Left lung (tissue), 4 donors: ENCODE measurements at regions not wholly inside any gene's neighbourhood (a gene's known extent, or its start where the extent isn't known, plus 50 kb on each side); places are given as distances from the start of the nearest gene placed in this dataset.

Source experiments
- ATAC-seq: fragments of 200-7000 bp; cut with Tn5 transposase; one replicate; pipeline ENCODE4 v1.9.1; 2020; ENCODE audit warnings: moderate library complexity
- DNase-seq, 4 donors: peaks; one replicate each; pipeline ENCODE4 v3.0.0-alpha.2; 2013 to 2020
- H3K27ac ChIP-seq, 2 donors: fragments of 200-600 bp; sonication (generic) in 1 of 2; one replicate each; pipeline versions ENCODE4 v1.5.0 to v1.8.0; 2020 to 2021
- H3K27me3 ChIP-seq, 2 donors: fragments of 200-600 bp; sonication (generic) in 1 of 2; one replicate each; pipeline versions ENCODE4 v1.5.0 to v1.8.0; 2020 to 2021
- H3K36me3 ChIP-seq, 2 donors: fragments of 200-600 bp; sonication (generic) in 1 of 2; one replicate each; pipeline versions ENCODE4 v1.5.0 to v1.8.0; 2020 to 2021
- H3K4me1 ChIP-seq, 2 donors: fragments of 200-600 bp; one replicate each; pipeline ENCODE4 v1.8.0; 2021
- H3K4me3 ChIP-seq, 2 donors: fragments of 200-600 bp; sonication (generic) in 1 of 2; one replicate each; pipeline versions ENCODE4 v1.5.0 to v1.8.0; 2020 to 2021; ENCODE audit warnings: mild to moderate bottlenecking in 1 of 2
- H3K9me3 ChIP-seq, 2 donors: fragments of 200-600 bp; sonication (generic) in 1 of 2; one replicate each; pipeline versions ENCODE4 v1.5.0 to v1.8.0; 2020 to 2021
- intact Hi-C, 2 donors: fragments of 100-400 bp; cut with DNase I; formaldehyde crosslinking; loops; one replicate each; pipeline versions ENCODE4 v1.11.2 to v1.14.2; 2022
- TF ChIP-seq, protein P1 (sequence below), 2 donors: fragments of 200-600 bp; sonication (generic) in 1 of 2; IDR thresholded peaks; one replicate each; pipeline versions ENCODE4 v1.5.0 to v1.8.0; 2021; ENCODE audit warnings: antibody characterized with exemption in 2 of 2
- donor health status: DM: no; HTN: yes; CAD: no.
- donor health status: DM: no; HTN: no; CAD: no.

DNA sequence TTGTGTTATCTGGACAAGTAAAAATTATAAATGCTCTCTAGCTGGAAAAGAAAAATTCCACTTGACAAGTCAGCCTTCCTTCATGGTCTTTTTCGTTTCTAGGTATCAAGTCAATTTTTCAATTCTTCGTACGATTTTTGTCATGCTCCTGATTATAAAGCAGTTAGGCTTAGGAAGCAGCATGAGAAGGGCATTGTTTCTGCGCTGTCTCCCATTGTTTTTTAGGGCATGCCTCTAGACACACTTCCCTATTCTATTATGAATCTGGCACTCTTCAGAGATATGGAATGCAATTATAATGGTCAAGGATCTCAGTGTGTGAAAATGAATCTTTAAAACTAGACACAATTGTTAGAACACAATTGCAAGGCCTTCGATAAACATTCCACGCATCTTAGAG is 164.1 kb upstream of the FAT1 start:
- H3K9me3 ChIP-seq = peaks cover 0 to 18% of the 10 kb centered on the region in 2 donors
- intact Hi-C loops = no loop called here
- H3K27ac ChIP-seq = no peak overlapping the region
- H3K4me1 ChIP-seq = no peaks in the 10 kb centered on the region
- H3K36me3 ChIP-seq = no peaks in the 10 kb centered on the region
- no peaks in the 10 kb centered on the region for H3K27me3 ChIP-seq
- ATAC-seq (no peak), DNase-seq (no peak)
- TF ChIP-seq, protein P1, sequence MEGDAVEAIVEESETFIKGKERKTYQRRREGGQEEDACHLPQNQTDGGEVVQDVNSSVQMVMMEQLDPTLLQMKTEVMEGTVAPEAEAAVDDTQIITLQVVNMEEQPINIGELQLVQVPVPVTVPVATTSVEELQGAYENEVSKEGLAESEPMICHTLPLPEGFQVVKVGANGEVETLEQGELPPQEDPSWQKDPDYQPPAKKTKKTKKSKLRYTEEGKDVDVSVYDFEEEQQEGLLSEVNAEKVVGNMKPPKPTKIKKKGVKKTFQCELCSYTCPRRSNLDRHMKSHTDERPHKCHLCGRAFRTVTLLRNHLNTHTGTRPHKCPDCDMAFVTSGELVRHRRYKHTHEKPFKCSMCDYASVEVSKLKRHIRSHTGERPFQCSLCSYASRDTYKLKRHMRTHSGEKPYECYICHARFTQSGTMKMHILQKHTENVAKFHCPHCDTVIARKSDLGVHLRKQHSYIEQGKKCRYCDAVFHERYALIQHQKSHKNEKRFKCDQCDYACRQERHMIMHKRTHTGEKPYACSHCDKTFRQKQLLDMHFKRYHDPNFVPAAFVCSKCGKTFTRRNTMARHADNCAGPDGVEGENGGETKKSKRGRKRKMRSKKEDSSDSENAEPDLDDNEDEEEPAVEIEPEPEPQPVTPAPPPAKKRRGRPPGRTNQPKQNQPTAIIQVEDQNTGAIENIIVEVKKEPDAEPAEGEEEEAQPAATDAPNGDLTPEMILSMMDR (IDR thresholded peaks at IDR 0.05) = no peak
- H3K4me3 ChIP-seq = no peak overlapping the region

DNA sequence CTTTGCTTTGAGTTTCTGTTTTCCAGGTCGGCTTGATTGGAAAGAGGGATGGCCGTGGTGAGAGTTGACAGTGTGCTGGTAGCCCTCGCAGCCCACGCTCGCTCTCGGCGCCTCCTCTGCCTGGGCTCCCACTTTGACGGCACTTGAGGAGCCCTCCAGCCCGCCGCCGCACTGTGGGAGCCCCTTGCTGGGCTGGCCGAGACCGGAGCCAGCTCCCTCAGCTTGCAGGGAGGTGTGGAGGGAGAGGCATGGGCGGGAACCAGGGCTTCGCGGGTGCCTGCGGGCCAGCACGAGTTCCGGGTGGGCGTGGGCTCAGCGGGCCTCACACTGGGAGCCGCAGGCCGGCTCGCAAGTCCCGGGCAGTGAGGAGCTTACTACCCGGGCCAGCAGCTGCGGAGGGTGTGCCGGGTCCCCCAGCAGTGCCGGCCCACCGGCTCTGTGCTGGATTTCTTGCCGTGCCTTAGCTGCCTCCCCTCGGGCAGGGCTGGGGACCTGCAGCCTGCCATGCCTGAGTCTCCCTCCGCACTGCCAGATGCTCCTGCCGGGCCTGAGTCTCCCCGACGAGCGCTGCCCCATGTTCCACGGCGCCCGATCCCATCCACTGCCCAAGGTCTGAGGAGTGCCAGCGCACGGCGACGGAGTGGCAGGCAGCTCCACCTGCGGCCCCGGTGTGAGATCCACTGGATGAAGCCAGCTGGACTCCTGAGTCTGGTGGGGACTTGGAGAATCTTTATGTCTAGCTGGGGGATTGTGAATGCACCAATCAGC is 166.4 kb upstream of the FAT1 start:
- DNase-seq = peak in 1 of 4 donors; percentile 68
- intact Hi-C loops = no loop called here
- peaks cover 0 to 18% of the 10 kb centered on the region in 2 donors for H3K9me3 ChIP-seq
- no peak overlapping the region for H3K27ac ChIP-seq
- H3K27me3 ChIP-seq = no peaks in the 10 kb centered on the region
- ATAC-seq = no peak
- H3K4me3 ChIP-seq = no peak overlapping the region
- no peaks in the 10 kb centered on the region for H3K36me3 ChIP-seq
- TF ChIP-seq, protein P1 (IDR thresholded peaks at IDR 0.05) = no peak
- no peaks in the 10 kb centered on the region for H3K4me1 ChIP-seq

DNA sequence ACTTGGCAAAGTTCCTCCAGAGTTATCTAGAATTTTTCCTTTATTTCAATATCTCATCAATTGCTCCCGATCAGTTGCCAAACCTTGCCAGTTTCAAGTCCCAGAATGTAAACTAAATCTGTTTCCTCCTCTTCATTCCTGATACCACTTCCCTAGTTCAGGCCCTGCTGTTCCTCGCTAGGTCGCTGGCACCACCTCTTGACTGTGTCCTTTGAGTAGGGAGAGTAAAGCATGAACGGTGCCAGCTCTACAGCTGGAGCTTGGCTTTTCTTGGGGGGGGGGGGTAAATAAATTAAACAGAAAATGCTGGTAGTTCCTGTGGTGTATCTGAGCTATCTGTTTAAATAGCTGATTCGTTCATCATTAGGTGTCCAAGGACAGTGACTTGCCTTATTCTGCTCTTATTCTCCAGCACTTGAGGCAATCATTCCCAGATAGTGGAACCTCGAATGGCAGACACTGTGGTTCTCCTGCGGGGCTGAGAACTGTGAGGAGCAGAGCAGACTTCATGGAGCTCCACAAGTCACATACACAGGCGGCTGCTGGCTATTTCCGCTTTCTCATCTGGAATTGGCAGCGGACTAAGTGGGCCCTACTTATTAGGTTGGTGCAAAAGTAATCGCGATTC is 168.3 kb upstream of the FAT1 start:
- Histone ChIP-seq H3K36me3 (no peaks in the 10 kb centered on the region), H3K27ac (no peak overlapping the region), H3K4me3 (no peak overlapping the region), H3K9me3 (peaks cover 0 to 16% of the 10 kb centered on the region in 2 donors), H3K4me1 (no peaks in the 10 kb centered on the region), H3K27me3 (no peaks in the 10 kb centered on the region)
- no peak for ATAC-seq
- intact Hi-C loops = no loop called here
- TF ChIP-seq, protein P1 (IDR thresholded peaks at IDR 0.05) = no peak
- no peak for DNase-seq

DNA sequence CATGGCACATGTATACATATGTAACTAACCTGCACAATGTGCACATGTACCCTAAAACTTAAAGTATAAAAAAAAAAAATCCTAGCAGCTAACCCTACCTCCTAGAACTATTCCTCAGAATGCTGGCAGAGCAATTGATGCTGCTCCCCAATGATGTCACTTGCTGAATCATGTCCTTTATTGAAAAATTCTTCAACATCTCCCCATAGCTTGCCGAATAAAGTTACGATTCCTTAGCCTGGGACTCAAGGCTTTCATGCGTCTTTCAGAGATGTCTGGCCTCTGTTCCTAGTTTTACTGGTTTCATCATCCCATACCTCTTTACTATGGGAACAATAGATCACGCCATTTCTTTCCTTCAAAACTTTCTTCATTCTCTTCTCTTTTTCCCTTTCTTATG is 174.7 kb upstream of the FAT1 start:
- no peaks in the 10 kb centered on the region for H3K27me3 ChIP-seq
- H3K4me1 ChIP-seq = no peaks in the 10 kb centered on the region
- ATAC-seq (no peak), DNase-seq (no peak)
- peaks cover 0 to 5% of the 10 kb centered on the region in 2 donors for H3K9me3 ChIP-seq
- H3K36me3 ChIP-seq = no peaks in the 10 kb centered on the region
- H3K4me3 ChIP-seq = no peak overlapping the region
- intact Hi-C loops = no loop called here
- no peak overlapping the region for H3K27ac ChIP-seq
- TF ChIP-seq, protein P1 (IDR thresholded peaks at IDR 0.05) = no peak

DNA sequence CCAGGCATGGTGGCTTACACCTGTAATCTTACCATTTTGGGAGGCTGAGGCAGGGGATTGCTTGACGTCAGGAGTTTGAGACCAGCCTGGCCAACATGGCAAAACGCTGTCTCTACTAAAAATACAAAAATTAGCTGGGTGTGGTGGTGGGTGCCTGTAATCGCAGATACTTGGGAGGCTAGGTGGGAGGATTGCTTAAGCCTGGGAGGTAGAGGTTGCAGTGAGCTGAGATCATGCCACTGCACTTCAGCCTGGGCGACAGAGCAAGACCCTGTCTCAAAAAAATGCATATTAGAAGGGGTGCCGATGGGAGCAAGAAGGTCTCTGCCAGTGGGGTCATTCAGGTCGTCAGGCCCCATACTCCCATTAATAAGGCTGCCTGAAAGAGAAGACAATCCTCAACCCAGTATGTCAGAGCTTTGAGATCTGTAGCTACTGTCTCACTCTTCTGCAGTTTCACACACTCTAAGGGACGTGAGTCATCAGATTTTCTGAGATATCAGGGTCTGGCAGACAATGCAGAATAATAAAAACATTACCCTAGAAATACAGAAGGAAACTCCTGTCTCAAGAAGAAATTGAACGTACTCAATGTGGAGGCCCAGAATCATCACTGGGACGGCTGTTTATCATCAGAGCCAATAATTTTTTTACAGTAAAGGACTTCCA is 176.7 kb upstream of the FAT1 start:
- Histone ChIP-seq H3K27me3 (no peaks in the 10 kb centered on the region), H3K4me1 (no peaks in the 10 kb centered on the region), H3K4me3 (no peak overlapping the region), H3K9me3 (peaks cover 0 to 5% of the 10 kb centered on the region in 2 donors), H3K36me3 (no peaks in the 10 kb centered on the region), H3K27ac (no peak overlapping the region)
- TF ChIP-seq, protein P1 (IDR thresholded peaks at IDR 0.05) = no peak
- intact Hi-C loops = no loop called here
- ATAC-seq (peak; percentile 19), DNase-seq (no peak)
